B cell (primary cell): ENCODE measurements at regions not wholly inside any gene's neighbourhood (a gene's known extent, or its start where the extent isn't known, plus 50 kb on each side); places are given as distances from the start of the nearest gene placed in this dataset.
"Not testable (repeated sequence)": the region's sequence is repeated elsewhere in the genome, so short reads cannot be mapped to it uniquely, and the experiment has no call there.

Experiments used
- ATAC-seq: fragments of 200-7000 bp; cut with Tn5 transposase; one replicate; pipeline ENCODE4 v1.10.0; 2021; ENCODE audit warnings: low read depth, mild to moderate bottlenecking, moderate number of reproducible peaks, moderate library complexity
- CTCF ChIA-PET: fragments of 350-600 bp; sonication (Branson Sonifier 250); formaldehyde crosslinking; loops from one replicate; lab custom pipeline; 2021; ENCODE audit warnings: antibody characterized with exemption, inconsistent platforms; lab: Charles Lee
- POLR2A ChIA-PET: fragments of 350-600 bp; sonication (Branson Sonifier 250); formaldehyde crosslinking; loops from one replicate; lab custom pipeline; 2021; ENCODE audit warnings: antibody characterized with exemption; lab: Charles Lee
- DNase-seq: peaks from one replicate; pipeline ENCODE4 v3.0.0; 2013
- H2AFZ ChIP-seq: 2 replicates; pipeline ENCODE4 v1.6.1; 2012; ENCODE audit warnings: mild to moderate bottlenecking, low read depth, low read length; ENCODE audit not compliant: insufficient read depth, poor library complexity, severe bottlenecking
- H3K27ac ChIP-seq, 2 donors: 1 replicate in 1 of 2; 2 replicates in 1 of 2; pipeline ENCODE4 v1.5.1; 2012 to 2013; ENCODE audit warnings: low read length in 2 of 2, mild to moderate bottlenecking in 2 of 2, moderate library complexity in 1 of 2
- H3K27me3 ChIP-seq, 4 experiments: fragments of 200-600 bp in 1 of 4; sonication (generic) in 1 of 4; replicated peaks in 1 of 4; 1 replicate in 2 of 4; 2 replicates in 2 of 4; pipeline versions ENCODE4 v1.6.1 to v1.7.0; 2013 to 2016; ENCODE audit warnings: low read length in 3 of 4, mild to moderate bottlenecking in 2 of 4, mixed read lengths in 1 of 4, moderate library complexity in 1 of 4; ENCODE audit not compliant: insufficient read depth in 4 of 4, control insufficient read depth in 3 of 4; ENCODE audit errors: control extremely low read depth in 1 of 4
- H3K36me3 ChIP-seq, 2 experiments: replicated peaks in 1 of 2; 1 replicate in 1 of 2; 2 replicates in 1 of 2; pipeline versions ENCODE4 v1.6.1 to v1.7.1; 2013; ENCODE audit warnings: low read length in 1 of 2; ENCODE audit not compliant: insufficient read depth in 2 of 2, control insufficient read depth in 1 of 2; ENCODE audit errors: control extremely low read depth in 1 of 2, extremely low read depth in 1 of 2
- H3K4me1 ChIP-seq, 2 donors: fragments of 200-600 bp in 1 of 2; sonication (generic) in 1 of 2; 1 replicate in 1 of 2; 2 replicates in 1 of 2; pipeline versions ENCODE4 v1.5.1 to v1.6.1; 2013 to 2017; ENCODE audit warnings: low read length in 2 of 2; ENCODE audit not compliant: control insufficient read depth in 2 of 2, insufficient read depth in 2 of 2
- H3K4me2 ChIP-seq: replicated peaks from 2 replicates; pipeline ENCODE3; 2012; ENCODE audit warnings: mild to moderate bottlenecking, low read depth, low read length; ENCODE audit not compliant: poor library complexity, severe bottlenecking
- H3K4me3 ChIP-seq, 5 experiments: fragments of 200-600 bp in 1 of 5; sonication (generic) in 1 of 5; 1 replicate in 3 of 5; 2 replicates in 2 of 5; pipeline versions ENCODE4 v1.5.1 to v1.7.0; 2011 to 2016; ENCODE audit warnings: low read length in 4 of 5, mild to moderate bottlenecking in 4 of 5, low read depth in 2 of 5, control low read depth in 1 of 5, moderate library complexity in 1 of 5; ENCODE audit not compliant: insufficient read depth in 1 of 5; ENCODE audit errors: control extremely low read depth in 1 of 5, extremely low read depth in 1 of 5
- H3K79me2 ChIP-seq: fragments of 200-600 bp; sonication (generic); one replicate; pipeline ENCODE4 v1.6.0; 2016; ENCODE audit warnings: low read length; ENCODE audit not compliant: control insufficient read depth, insufficient read depth
- H3K9ac ChIP-seq: fragments of 200-600 bp; sonication (generic); 2 replicates; pipeline ENCODE4 v1.6.1; 2017; ENCODE audit warnings: mild to moderate bottlenecking, low read length, moderate library complexity
- H3K9me3 ChIP-seq, 3 donors: one replicate each; pipeline versions ENCODE4 v1.6.1 to v1.7.1; 2013; ENCODE audit warnings: low read length in 2 of 3; ENCODE audit not compliant: control insufficient read depth in 2 of 3, insufficient read depth in 1 of 3; ENCODE audit errors: control extremely low read depth in 1 of 3
- H4K20me1 ChIP-seq: 2 replicates; pipeline ENCODE4 v1.6.0; 2012; ENCODE audit warnings: mild to moderate bottlenecking, low read length; ENCODE audit not compliant: insufficient read depth, control insufficient read depth, poor library complexity, severe bottlenecking
- H3K27ac Mint-ChIP-seq: one replicate; pipeline ENCODE4 v1.8.0; 2021; ENCODE audit warnings: mixed read lengths
- H3K27me3 Mint-ChIP-seq: one replicate; pipeline ENCODE4 v1.8.0; 2021; ENCODE audit warnings: mixed read lengths
- H3K4me1 Mint-ChIP-seq: one replicate; pipeline ENCODE4 v1.8.0; 2021; ENCODE audit warnings: mixed read lengths
- H3K4me3 Mint-ChIP-seq: one replicate; pipeline ENCODE4 v1.8.0; 2021; ENCODE audit warnings: mixed read lengths
- H3K9me3 Mint-ChIP-seq: one replicate; pipeline ENCODE4 v1.8.0; 2022; ENCODE audit warnings: mixed read lengths; ENCODE audit not compliant: insufficient read depth
- EZH2 ChIP-seq: IDR thresholded peaks from 2 replicates; pipeline ENCODE4 v1.6.1; 2012; ENCODE audit warnings: borderline replicate concordance, low read depth, mild to moderate bottlenecking, moderate library complexity, low read length; ENCODE audit not compliant: insufficient read depth, poor library complexity, severe bottlenecking
- WGBS: methylation state at CpG from one replicate; pipeline ENCODE4 v1.1.5; 2013; ENCODE audit warnings: missing lambda C conversion rate; ENCODE audit not compliant: insufficient coverage; 5-methylcytosine and 5-hydroxymethylcytosine counted together
- intact Hi-C: fragments of 100-400 bp; cut with micrococcal nuclease; formaldehyde crosslinking; loops from one replicate; pipeline ENCODE4 v1.10.0; 2022
- TF ChIP-seq, protein P1 (sequence below): fragments of 200-600 bp; IDR thresholded peaks from one replicate; pipeline ENCODE4 v1.8.0; 2022; ENCODE audit warnings: antibody characterized with exemption, mild to moderate bottlenecking

GRCh38 chr4:14347526-14347925 lies 654.8 kb upstream of the CPEB2 start:
- Histone ChIP-seq H4K20me1 (no peaks in the 10 kb centered on the region), H3K27me3 (no peaks in the 10 kb centered on the region), H2AFZ (no peak overlapping the region), H3K36me3 (no peaks in the 10 kb centered on the region), H3K79me2 (no peaks in the 10 kb centered on the region), H3K4me1 (peaks cover 3 to 5% of the 10 kb centered on the region in 2 donors), H3K4me3 (no peak overlapping the region), H3K9me3 (no peaks in the 10 kb centered on the region), H3K4me2 (no peak overlapping the region), H3K9ac (no peak overlapping the region), H3K27ac (no peak overlapping the region)
- TF ChIP-seq EZH2: no peak
- TF ChIP-seq, protein P1, sequence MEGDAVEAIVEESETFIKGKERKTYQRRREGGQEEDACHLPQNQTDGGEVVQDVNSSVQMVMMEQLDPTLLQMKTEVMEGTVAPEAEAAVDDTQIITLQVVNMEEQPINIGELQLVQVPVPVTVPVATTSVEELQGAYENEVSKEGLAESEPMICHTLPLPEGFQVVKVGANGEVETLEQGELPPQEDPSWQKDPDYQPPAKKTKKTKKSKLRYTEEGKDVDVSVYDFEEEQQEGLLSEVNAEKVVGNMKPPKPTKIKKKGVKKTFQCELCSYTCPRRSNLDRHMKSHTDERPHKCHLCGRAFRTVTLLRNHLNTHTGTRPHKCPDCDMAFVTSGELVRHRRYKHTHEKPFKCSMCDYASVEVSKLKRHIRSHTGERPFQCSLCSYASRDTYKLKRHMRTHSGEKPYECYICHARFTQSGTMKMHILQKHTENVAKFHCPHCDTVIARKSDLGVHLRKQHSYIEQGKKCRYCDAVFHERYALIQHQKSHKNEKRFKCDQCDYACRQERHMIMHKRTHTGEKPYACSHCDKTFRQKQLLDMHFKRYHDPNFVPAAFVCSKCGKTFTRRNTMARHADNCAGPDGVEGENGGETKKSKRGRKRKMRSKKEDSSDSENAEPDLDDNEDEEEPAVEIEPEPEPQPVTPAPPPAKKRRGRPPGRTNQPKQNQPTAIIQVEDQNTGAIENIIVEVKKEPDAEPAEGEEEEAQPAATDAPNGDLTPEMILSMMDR: no peak
- intact Hi-C loops: no loop called here
- ChIA-PET POLR2A (no interaction called here), CTCF (no interaction called here)
- Mint-ChIP-seq H3K27me3 (peaks cover 3% of the 10 kb centered on the region), H3K9me3 (no peaks in the 10 kb centered on the region), H3K4me1 (peaks cover 14% of the 10 kb centered on the region), H3K27ac (no peak overlapping the region), H3K4me3 (no peak overlapping the region)
- DNase-seq: no peak
- ATAC-seq: no peak
- 100% methylated on average over 5 of the region's 7 CpGs for WGBS

GRCh38 chr4:14348506-14348905 lies 653.8 kb upstream of the CPEB2 start:
- no peak overlapping the region for H3K9ac ChIP-seq
- H3K4me1 ChIP-seq: peaks cover 3 to 5% of the 10 kb centered on the region in 2 donors
- ATAC-seq (no peak), DNase-seq (no peak)
- H3K27me3 ChIP-seq: no peaks in the 10 kb centered on the region
- CTCF ChIA-PET: no interaction called here
- H3K27ac Mint-ChIP-seq: no peak overlapping the region
- POLR2A ChIA-PET: no interaction called here
- H3K4me3 Mint-ChIP-seq: no peak overlapping the region
- no peak overlapping the region for H3K27ac ChIP-seq
- H3K27me3 Mint-ChIP-seq: peaks cover 3% of the 10 kb centered on the region
- no peaks in the 10 kb centered on the region for H3K9me3 ChIP-seq
- no peak overlapping the region for H3K4me3 ChIP-seq
- H3K4me1 Mint-ChIP-seq: peaks cover 14% of the 10 kb centered on the region
- intact Hi-C loops: no loop called here
- H3K79me2 ChIP-seq: no peaks in the 10 kb centered on the region
- H4K20me1 ChIP-seq: no peaks in the 10 kb centered on the region
- no peaks in the 10 kb centered on the region for H3K36me3 ChIP-seq
- no peaks in the 10 kb centered on the region for H3K9me3 Mint-ChIP-seq
- TF ChIP-seq EZH2: no peak
- TF ChIP-seq, protein P1: no peak
- H2AFZ ChIP-seq: no peak overlapping the region
- WGBS: 100% methylated on average over 1 of the region's 2 CpGs
- no peak overlapping the region for H3K4me2 ChIP-seq

- H3K9me3 ChIP-seq, H3K9me3 Mint-ChIP-seq, DNase-seq, H3K9ac ChIP-seq, H3K4me1 Mint-ChIP-seq, H3K27ac ChIP-seq, H3K27me3 ChIP-seq, H3K4me3 ChIP-seq, H4K20me1 ChIP-seq, POLR2A ChIA-PET, H3K27me3 Mint-ChIP-seq, H3K79me2 ChIP-seq, H3K36me3 ChIP-seq, intact Hi-C loops, ATAC-seq, CTCF ChIA-PET, H3K27ac Mint-ChIP-seq, H3K4me2 ChIP-seq, H2AFZ ChIP-seq, H3K4me1 ChIP-seq, H3K4me3 Mint-ChIP-seq: not testable (repeated sequence)
- 95% methylated on average over 31 of the region's 34 CpGs for WGBS
Observed at GRCh38 chr4:14358544-14359160, 643.6 kb upstream of the CPEB2 start.
